ENCODE measurements at regions not wholly inside any gene's neighbourhood (a gene's known extent, or its start where the extent isn't known, plus 50 kb on each side); places are given as distances from the start of the nearest gene placed in this dataset.
"Not testable (repeated sequence)": the region's sequence is repeated elsewhere in the genome, so short reads cannot be mapped to it uniquely, and the experiment has no call there.

DNA sequence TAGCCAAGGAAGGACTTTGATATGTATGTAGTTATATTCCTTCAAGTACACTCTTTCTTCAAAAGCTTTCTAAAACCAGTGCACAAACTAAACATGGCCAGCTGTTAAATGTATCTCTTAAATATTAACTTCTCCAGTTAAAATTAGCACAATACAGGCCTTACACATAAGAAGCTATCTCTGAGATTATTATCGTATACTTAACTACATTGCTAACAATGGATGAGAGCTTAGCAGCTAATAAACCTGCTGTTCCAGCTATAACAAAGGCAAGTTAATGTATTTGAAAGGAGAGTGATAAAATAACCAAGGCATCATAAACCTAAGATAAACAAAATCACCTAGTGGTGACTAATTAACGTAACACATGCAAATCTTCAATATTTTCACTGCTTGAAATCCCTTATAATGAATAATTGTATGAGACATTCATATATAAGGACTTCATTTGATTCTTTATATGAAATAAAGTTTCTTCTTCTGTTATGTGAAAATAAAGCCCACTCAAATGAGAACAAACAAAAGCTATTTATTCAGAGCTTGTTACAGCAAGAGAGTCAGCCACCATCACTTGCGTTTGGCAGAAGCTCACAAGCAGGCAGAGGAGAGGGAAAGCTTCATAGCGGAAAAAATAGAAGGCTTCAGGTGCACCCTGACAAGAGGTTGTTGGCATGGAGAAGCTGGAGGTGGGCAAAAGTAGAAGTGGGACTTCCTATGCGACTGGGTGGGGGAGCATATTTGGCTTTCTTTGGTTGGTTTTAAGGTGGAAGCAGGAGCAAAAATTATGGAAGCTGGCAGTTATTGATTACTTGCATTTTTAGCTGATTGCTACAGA, 274.1 kb upstream of the CHRM3 start:
- DNase-seq (ENCODE audit: low read depth) = no peak

DNA sequence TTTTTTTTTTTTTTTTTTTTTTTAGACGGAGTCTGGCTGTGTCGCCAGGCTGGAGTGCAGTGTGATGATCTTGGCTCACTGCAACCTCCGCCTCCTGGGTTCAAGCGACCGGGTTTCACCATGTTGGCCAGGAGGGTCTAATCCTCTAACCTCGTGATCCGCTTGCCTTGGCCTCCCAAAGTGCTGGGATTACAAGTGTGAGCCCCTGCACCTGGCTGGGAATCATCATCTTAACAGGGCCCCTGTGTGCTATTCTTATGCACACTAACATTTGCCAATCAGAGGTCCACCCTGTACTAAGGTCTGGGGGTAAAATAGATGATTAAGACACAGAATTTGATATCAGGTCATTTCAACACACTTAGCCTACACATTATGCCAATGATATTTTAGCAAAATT, 278.7 kb upstream of the CHRM3 start:
- no peak for DNase-seq (ENCODE audit: low read depth)

DNA sequence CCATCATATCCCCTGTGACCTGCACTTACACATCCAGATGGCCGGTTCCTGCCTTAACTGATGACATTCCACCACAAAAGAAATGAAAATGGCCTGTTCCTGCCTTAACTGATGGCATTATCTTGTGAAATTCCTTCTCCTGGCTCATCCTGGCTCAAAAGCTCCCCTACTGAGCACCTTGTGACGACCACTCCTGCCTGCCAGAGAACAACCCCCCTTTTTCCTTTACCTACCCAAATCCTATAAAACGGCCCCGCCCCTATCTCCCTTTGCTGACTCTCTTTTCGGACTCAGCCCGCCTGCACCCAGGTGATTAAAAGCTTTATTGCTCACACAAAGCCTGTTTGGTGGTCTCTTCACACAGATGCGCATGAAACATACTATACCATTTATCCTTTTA, 279.7 kb upstream of the CHRM3 start:
- not testable (repeated sequence) for DNase-seq (ENCODE audit: low read depth)

DNA sequence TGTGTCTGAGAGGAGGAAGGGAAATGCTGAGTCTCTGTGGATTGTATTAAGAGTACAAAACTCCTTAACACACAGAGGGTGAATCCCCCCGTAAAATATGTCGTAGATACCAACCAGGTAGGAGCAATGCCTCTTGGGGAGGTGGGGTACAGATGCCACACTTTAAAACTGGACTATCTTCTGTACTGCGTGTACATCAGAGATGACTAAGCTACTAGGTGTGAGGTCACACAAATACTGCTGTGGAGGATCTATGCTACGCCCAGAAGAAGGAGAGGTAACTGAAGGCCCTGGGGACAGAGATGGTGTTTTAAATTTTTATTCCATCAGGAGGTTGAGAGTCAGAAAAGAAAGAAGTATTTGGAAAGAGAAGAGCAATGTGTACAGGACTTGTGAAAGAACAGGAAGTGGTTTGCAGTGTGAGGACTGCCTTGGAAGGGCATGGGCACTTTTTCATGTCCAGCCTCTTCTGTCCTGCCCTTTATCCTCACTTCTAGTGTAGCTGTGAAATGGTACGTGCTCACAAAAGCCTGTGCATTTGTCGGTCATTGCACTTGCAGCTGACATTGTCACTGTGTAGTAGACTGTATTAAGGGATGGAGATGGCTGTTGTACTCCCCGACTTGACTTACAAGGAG, 287.8 kb upstream of the CHRM3 start:
- DNase-seq (ENCODE audit: low read depth) = no peak

DNA sequence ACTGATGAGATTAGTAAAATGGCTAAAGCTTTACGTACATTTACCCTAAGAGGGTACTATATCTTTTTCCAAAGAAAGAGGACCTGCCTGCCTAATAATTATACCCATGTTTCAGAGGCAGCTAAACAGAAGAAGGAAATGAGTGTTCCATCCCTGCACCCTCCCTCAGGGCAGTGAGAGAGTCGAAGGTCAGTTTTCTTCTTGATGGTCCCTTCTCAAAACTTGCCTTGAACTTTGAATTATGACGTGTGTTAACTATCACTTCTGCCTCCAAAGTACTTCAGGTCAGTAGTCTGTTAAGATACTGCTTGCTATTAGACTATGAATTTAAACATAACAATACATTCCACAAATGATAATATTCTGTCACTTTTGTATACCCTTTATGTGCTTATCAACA, 294.8 kb upstream of the CHRM3 start:
- no peak for DNase-seq (ENCODE audit: low read depth)

DNA sequence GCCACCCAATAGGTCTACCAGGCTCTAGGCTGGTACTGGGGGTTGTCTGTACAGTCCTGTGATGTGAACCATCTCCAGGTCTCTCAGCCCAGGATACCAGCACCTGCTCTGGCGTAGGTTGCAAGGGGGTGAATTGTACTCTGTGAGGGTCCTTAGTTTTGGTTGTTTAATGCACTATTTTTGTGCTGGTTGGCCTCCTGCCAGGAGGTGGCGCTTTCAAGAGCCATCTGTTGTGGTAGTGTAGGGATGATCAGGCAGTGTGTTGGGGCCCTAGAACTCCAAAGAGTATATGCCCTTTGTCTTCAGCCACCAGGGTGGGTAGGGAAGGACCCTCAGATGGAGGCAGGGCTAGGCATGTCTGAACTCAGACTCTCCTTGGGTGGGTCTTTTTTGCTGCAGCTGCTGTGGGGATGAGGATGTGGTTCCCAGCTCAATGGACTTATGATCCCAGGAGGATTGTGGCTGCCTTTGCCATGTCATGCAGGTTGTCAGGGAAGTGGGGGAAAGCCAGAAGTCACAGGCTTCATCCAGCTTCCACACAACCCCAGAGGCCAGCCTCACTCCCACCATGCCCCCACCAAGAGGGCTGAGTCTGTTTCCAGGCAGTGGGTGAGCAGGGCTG, 301.8 kb upstream of the CHRM3 start:
- no peak for DNase-seq (ENCODE audit: low read depth)

DNA sequence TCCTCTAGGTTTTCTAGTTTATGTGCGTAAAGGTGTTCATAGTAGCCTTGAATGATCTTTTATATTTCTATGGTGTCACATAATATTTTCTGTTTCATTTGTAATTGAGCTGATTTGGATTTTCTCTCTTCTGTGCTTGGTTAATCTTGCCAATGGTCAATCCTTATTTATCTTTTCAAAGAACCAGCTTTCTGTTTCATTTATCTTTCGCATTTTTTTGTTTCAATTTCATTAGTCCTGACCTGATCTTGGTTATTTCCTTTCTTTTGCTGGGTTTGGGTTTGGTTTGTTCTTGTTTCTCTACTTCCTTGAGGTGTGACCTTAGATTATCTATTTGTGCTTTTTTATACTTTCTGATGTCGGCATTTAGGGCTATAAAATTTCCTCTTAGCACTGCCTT, 304.4 kb upstream of the CHRM3 start:
- DNase-seq (ENCODE audit: low read depth) = not testable (repeated sequence)

DNA sequence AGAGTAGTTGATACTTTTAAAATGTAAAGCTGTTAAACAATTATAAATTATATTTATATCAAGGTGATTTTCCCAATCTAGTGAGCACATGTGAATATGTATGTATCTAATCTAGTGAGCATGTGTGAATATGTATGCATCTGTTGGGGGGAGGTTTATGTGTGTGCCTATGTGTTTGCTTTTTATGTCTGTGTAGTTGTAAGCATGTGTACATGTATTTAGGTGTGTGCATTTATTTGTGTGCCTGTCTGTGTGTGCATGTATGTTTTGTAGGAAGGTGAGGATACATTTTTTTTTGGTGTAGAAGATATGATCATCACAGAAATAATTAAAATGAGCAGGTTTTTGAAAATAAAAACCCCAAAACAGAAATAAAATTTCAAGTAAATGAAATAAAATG, 318.9 kb upstream of the CHRM3 start:
- DNase-seq (ENCODE audit: low read depth) = no peak

DNA sequence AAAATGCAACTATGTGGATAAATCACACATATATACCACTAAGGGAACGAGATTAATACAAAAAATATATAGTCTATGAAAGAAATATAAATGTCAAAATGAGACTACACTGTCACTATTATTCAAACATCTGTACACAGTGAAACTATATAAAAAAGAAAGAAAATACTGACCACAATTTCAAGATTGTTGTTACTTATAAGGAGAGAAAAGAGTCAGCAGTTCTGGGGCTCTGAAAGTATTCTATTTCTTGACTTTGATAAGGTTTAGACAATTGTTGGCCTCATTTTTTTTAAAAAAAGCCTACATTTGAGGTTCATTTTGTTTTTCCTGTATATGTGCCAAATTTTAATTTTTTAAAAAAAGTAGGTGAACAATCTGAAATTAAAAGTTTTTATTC, 319.3 kb upstream of the CHRM3 start:
- DNase-seq (ENCODE audit: low read depth) = no peak

DNA sequence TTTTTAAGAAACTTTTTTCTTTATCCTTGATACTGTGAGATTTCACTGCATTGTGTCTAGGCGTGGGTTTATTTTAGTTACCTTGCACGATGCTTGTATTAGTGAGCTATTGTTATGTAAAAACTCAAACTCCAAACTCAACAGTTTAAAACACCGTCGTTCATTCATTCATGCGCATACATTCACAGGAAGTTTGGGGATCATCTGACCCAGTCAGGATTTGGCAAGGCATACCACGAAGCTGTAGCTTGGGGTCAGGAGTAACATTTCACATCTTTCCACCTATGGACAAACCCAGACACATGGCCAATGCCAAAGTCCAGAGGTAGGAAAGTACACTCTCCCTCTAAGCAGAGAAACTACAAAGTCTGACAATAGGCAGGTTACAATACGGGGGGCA, 324.6 kb upstream of the CHRM3 start:
- no peak for DNase-seq (ENCODE audit: low read depth)

DNA sequence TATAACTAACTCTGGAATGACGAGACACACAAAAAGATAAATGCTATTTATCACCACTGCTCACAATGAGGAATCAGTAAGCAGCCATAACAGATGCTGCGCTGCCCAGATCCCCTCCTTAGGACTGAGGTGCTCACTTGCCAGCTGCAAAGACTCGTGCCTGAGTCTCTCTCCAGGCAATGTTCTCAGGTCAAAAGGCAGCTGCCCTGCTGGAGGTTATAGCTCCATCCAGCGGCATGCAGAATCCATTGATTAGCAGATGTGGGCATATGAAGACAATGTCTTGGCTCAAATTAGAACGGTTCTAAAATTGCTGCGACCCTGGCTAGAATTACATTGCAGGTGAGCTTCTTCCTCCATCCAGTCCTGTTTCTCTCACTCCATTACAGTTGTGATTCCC, 328.2 kb upstream of the CHRM3 start:
- no peak for DNase-seq (ENCODE audit: low read depth)

DNA sequence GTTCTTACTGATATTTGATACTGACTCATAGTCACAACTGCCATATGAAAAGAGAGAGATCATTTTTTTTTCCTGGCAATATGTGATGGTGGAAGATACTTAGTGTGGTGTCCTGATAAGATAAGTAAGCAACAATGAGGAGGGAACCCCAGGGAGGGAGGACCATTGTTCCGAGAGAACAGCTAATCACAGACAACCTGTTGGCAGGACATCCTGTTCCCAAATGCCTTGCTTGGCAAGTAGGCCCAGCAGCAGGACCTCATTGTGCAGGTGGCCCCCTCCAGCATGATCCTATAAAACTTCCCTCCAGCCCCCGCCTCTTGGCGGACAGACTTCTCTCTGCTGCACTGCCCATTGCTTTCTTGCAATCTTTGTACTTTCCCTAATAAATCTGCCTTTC, 329.4 kb upstream of the CHRM3 start:
- no peak for DNase-seq (ENCODE audit: low read depth)

DNA sequence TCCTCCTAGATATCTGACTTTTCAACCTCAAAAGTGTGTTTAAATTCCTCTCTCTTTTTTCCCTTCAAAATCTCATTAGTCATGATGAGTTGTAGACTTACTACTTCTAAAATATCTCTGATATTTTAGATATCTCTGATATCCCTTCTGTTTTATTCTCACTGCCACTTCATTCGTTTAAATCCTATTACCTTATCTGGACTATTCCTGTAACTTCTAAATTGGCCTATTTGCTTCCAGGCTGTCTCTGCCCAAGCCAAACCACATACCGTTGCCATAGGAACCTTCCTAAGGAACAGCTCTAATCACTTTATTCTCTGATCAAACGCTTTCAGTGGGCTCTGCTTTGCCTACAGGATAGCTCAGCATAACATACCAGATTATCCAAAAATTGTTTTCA, 333.1 kb upstream of the CHRM3 start:
- no peak for DNase-seq (ENCODE audit: low read depth)

DNA sequence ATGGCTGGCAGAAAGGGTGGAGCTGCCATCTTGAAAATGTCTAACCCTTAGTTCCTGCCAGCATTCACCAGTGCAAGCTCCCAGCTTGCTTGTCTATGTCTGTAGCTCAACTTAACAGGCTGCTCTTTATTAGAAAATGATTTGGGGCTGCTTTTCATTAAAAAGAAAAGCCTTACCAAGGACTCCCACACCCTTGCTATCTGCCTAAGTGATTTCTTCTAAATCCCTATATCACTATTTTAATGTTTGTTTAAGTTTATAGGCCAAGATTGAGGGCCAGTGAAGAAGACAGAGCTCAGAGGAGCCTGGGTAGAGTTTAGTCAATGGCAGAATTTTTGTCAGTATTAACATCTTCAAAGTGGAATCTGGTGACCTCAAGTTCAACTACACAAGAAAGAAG, 336.8 kb upstream of the CHRM3 start:
- no peak for DNase-seq (ENCODE audit: low read depth)

DNA sequence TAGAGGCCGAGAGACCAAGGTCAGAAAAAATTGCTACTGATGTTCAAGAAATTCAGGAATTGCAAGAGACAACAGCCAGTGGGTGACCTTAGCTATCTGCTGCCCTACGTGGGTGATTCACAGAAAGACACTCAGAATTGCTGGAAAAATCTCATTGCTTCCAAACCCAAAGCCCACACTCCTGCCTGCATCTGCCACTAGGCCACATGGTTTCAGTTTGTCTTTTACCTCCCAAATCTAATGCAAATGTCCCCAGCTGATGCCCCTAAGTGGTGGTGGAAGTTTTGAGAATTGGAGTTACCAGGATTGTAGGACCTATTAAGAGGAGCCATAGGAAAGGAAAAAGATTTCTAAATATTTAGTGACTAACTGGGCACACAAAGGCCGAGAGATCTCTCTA, 341.5 kb upstream of the CHRM3 start:
- DNase-seq (ENCODE audit: low read depth) = no peak

DNA sequence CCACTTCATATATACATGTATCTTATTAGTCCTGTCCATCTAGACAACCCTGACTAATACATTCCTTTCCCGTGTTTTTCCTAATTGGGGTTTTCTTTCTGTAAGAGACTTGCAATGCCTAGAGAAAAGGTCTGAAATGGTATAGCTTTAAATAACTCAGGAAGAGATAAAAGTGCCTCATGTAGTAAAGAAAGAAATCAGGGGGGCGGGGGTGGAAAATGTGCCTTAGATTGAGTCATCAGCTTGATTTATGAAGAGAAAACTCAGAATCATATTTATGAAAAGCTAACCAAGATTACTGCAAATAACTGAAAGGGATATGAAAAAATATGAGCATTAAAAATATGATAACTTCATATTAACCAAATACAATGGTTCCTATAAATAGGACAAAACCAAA, 345.8 kb upstream of the CHRM3 start:
- no peak for DNase-seq (ENCODE audit: low read depth)

DNA sequence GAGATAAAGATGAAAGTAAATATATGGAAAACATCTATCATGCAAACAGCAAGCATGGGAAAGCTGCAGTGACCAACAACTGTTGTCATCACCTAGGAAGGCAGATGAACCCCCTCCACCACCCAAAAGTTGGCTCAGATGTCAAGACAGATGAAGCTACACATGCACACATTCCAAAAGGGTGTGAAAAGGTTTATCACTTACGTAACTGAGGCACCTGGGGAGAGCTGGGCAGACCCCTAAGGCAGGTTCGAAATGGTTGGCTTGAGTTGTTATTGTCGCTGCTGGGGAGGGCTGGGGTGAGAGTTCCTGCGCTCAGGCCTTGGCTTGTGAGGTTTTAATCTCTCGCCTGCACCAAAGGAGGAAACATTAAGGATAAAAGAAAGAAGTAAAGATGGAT, 355.1 kb upstream of the CHRM3 start:
- DNase-seq (ENCODE audit: low read depth) = no peak

DNA sequence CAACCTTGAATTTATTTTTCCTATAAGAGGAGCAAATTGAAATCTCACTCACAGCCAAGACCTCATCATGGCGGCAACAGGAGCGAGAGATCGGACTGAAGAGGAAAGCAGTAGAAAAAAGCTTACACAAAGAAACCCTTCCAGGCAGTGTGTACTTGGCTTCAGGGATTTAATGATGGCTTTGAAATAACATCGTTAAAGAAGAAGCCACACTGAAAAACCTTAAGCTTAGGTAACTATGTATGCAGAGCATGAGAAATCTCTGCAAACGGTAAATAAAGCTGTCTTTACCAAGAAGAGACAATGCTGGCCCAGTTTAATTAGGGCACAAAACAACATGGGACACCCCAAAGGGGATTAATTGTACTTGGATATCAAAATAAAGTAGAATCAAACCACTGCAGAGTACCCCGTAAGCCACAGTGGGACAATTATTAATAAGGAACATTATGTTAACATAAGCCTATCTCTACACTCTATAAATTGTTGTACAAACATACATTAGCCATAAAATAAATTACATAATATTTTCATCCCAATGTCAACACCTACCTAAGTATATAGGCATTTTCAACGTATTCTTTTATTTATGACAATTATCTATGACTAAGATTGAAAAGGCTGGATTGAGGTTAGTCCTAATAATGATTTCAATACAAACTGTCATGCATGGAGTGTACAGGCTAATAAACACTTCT, 360.2 kb upstream of the CHRM3 start:
- no peak for DNase-seq (ENCODE audit: low read depth)

DNA sequence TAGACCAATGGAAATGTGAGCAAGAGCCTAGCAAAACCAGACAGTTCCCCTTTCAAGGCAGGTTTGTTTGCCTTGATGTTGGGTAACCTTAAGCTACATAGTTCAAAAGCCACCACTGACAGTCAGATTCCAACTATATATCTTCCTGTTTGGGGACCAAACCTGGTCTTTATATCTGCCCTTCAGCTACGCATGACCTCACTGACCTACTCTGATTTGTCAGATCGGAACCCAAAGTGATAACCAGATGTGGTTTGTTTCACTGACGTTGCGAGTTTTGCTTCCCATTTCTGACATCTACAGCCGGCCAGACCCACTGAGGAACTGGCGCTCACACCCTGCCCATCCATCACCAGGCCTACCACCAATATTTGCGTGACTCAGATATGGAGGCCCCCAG, 361.1 kb upstream of the CHRM3 start:
- no peak for DNase-seq (ENCODE audit: low read depth)

DNA sequence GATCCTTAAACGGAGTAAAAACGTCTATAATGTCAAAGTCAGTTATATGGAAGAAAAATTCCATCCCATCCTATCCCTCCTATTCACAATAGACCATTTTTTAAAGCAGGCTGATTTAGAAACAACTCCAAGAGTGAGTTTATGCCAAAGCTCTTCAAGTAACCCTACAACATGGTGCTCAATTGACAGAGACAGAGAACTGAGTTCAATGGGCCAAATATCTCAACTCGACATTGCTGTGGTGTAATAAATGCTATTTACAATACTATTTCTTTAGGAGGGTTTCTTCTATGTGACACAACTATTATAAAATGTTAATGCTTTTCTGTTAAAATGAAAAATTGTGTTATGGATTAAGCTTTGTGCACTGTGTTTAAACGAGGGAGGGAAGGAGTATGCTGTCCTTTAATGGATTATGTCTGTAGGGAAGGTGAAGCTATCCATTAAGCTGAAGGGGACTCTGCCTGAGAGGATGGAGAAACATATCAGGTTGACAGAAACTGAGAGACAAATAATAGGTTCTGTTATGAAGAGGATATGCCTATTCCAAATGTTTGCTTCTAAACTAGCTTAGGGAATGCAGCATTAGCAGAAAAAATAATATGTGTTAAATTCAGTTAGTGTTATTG, 362.5 kb upstream of the CHRM3 start:
- no peak for DNase-seq (ENCODE audit: low read depth)

DNA sequence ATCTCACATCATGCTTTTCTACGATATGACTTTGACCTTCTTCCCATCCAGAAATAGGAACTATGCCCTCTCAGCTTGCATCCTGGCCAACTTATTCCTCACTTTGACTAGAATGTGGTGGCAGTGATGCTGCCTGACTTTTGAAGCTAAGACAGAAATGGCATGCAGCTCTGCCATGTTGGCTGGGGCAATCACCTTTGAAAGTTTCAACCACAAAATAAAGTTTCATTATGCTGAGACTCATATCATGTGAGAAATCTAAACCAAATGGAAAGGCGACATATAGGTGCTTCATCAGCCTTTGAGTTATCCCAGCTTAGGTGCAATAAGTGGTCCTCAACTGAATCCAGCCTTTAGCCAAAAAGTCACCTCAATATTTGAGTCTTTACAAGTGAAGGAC, 370.0 kb upstream of the CHRM3 start:
- no peak for DNase-seq (ENCODE audit: low read depth)

DNA sequence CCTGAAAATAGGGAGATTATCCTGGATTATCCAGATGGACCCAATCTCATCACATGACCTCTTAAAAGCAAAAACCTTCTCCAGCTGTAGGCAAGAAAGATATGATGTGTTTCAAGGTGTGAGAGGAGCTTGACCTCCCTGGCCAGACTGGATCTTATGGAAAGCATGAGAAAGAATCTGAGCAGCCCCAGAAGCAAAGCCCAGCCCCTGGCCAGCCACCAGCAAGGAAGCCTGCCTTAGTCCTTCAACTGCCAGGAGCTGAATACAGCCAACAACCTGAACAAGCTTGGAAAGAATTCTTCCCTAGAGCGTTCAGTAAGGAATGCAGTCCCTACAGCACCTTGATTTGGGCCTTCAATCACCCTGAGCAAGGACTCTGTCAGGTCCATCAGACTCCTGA, 375.0 kb upstream of the CHRM3 start:
- no peak for DNase-seq (ENCODE audit: low read depth)

Measured in T follicular helper cell (primary cell).